GM23338 (cell line): ENCODE measurements at regions not wholly inside any gene's neighbourhood (a gene's known extent, or its start where the extent isn't known, plus 50 kb on each side); places are given as distances from the start of the nearest gene placed in this dataset.

Source experiments
- CREB1 ChIP-seq: fragments of 250-450 bp; sonication (Bioruptor Pico); IDR thresholded peaks from 2 replicates; pipeline ENCODE4 v1.5.0; 2020; ENCODE audit warnings: low read depth, mild to moderate bottlenecking, moderate library complexity
- ETS1 ChIP-seq: IDR thresholded peaks from 2 replicates; pipeline ENCODE4 v1.6.1; 2016; ENCODE audit warnings: antibody characterized with exemption
- EZH2 ChIP-seq: fragments of 200-600 bp; sonication (generic); IDR thresholded peaks from one replicate; pipeline ENCODE4 v1.8.0; 2017; ENCODE audit warnings: antibody characterized with exemption, mild to moderate bottlenecking, low read depth; ENCODE audit not compliant: unreplicated experiment
- EZH2phosphoT487 ChIP-seq: fragments of 200-600 bp; sonication (generic); IDR thresholded peaks from one replicate; pipeline ENCODE4 v1.8.1; 2018; ENCODE audit warnings: antibody characterized with exemption; ENCODE audit not compliant: unreplicated experiment
- JUNB ChIP-seq: IDR thresholded peaks from one replicate; pipeline ENCODE4 v1.6.1; 2016; ENCODE audit warnings: antibody characterized with exemption; ENCODE audit not compliant: unreplicated experiment
- NANOG ChIP-seq: IDR thresholded peaks from 2 replicates; pipeline ENCODE4 v1.6.1; 2016; ENCODE audit warnings: antibody characterized with exemption, borderline replicate concordance
- POLR2AphosphoS5 ChIP-seq: IDR thresholded peaks from 2 replicates; pipeline ENCODE4 v1.6.1; 2016; ENCODE audit warnings: antibody characterized with exemption, low read depth
- REST ChIP-seq: IDR thresholded peaks from one replicate; pipeline ENCODE4 v1.6.1; 2018; ENCODE audit warnings: antibody characterized with exemption; ENCODE audit not compliant: unreplicated experiment
- STAT1 ChIP-seq: IDR thresholded peaks from one replicate; pipeline ENCODE4 v1.6.1; 2016; ENCODE audit warnings: antibody characterized with exemption; ENCODE audit not compliant: unreplicated experiment
- ZNF114 ChIP-seq: fragments of 250-450 bp; sonication (Bioruptor Pico); IDR thresholded peaks from 2 replicates; pipeline ENCODE4 v1.5.0; 2020; ENCODE audit warnings: mild to moderate bottlenecking, moderate library complexity
- ZNF331 ChIP-seq: fragments of 250-450 bp; sonication (Bioruptor Pico); IDR thresholded peaks from 2 replicates; pipeline ENCODE4 v1.5.0; 2020; ENCODE audit warnings: low read depth, mild to moderate bottlenecking, moderate library complexity
- TF ChIP-seq, protein P1 (sequence below), 2 experiments: fragments of 200-600 bp in 1 of 2; sonication (generic) in 1 of 2; conservative IDR thresholded peaks; 2 replicates each; pipeline versions ENCODE4 v1.5.1 to v1.6.1; 2016 to 2017; ENCODE audit warnings: antibody characterized with exemption in 2 of 2, low read depth in 2 of 2, mild to moderate bottlenecking in 2 of 2, moderate library complexity in 1 of 2
- TF ChIP-seq, protein P2 (sequence below): fragments of 250-450 bp; sonication (Bioruptor Pico); IDR thresholded peaks from 2 replicates; pipeline ENCODE4 v1.5.0; 2020; ENCODE audit warnings: mild to moderate bottlenecking, moderate library complexity

GRCh38 chr1:193709607-193710006 is 523.2 kb upstream of the B3GALT2 start:
- TF ChIP-seq EZH2 (no peak), POLR2AphosphoS5 (no peak), CREB1 (CRISPR knock-in tag) (no peak), STAT1 (no peak), NANOG (no peak), EZH2phosphoT487 (no peak), ETS1 (no peak), REST (no peak), JUNB (no peak), ZNF114 (no peak), ZNF331 (CRISPR knock-in tag) (no peak)
- TF ChIP-seq, protein P1, sequence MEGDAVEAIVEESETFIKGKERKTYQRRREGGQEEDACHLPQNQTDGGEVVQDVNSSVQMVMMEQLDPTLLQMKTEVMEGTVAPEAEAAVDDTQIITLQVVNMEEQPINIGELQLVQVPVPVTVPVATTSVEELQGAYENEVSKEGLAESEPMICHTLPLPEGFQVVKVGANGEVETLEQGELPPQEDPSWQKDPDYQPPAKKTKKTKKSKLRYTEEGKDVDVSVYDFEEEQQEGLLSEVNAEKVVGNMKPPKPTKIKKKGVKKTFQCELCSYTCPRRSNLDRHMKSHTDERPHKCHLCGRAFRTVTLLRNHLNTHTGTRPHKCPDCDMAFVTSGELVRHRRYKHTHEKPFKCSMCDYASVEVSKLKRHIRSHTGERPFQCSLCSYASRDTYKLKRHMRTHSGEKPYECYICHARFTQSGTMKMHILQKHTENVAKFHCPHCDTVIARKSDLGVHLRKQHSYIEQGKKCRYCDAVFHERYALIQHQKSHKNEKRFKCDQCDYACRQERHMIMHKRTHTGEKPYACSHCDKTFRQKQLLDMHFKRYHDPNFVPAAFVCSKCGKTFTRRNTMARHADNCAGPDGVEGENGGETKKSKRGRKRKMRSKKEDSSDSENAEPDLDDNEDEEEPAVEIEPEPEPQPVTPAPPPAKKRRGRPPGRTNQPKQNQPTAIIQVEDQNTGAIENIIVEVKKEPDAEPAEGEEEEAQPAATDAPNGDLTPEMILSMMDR (conservative IDR thresholded peaks at IDR 0.05; ENCODE audit: low read depth in 2 of 2) = no peak
- TF ChIP-seq, protein P2, sequence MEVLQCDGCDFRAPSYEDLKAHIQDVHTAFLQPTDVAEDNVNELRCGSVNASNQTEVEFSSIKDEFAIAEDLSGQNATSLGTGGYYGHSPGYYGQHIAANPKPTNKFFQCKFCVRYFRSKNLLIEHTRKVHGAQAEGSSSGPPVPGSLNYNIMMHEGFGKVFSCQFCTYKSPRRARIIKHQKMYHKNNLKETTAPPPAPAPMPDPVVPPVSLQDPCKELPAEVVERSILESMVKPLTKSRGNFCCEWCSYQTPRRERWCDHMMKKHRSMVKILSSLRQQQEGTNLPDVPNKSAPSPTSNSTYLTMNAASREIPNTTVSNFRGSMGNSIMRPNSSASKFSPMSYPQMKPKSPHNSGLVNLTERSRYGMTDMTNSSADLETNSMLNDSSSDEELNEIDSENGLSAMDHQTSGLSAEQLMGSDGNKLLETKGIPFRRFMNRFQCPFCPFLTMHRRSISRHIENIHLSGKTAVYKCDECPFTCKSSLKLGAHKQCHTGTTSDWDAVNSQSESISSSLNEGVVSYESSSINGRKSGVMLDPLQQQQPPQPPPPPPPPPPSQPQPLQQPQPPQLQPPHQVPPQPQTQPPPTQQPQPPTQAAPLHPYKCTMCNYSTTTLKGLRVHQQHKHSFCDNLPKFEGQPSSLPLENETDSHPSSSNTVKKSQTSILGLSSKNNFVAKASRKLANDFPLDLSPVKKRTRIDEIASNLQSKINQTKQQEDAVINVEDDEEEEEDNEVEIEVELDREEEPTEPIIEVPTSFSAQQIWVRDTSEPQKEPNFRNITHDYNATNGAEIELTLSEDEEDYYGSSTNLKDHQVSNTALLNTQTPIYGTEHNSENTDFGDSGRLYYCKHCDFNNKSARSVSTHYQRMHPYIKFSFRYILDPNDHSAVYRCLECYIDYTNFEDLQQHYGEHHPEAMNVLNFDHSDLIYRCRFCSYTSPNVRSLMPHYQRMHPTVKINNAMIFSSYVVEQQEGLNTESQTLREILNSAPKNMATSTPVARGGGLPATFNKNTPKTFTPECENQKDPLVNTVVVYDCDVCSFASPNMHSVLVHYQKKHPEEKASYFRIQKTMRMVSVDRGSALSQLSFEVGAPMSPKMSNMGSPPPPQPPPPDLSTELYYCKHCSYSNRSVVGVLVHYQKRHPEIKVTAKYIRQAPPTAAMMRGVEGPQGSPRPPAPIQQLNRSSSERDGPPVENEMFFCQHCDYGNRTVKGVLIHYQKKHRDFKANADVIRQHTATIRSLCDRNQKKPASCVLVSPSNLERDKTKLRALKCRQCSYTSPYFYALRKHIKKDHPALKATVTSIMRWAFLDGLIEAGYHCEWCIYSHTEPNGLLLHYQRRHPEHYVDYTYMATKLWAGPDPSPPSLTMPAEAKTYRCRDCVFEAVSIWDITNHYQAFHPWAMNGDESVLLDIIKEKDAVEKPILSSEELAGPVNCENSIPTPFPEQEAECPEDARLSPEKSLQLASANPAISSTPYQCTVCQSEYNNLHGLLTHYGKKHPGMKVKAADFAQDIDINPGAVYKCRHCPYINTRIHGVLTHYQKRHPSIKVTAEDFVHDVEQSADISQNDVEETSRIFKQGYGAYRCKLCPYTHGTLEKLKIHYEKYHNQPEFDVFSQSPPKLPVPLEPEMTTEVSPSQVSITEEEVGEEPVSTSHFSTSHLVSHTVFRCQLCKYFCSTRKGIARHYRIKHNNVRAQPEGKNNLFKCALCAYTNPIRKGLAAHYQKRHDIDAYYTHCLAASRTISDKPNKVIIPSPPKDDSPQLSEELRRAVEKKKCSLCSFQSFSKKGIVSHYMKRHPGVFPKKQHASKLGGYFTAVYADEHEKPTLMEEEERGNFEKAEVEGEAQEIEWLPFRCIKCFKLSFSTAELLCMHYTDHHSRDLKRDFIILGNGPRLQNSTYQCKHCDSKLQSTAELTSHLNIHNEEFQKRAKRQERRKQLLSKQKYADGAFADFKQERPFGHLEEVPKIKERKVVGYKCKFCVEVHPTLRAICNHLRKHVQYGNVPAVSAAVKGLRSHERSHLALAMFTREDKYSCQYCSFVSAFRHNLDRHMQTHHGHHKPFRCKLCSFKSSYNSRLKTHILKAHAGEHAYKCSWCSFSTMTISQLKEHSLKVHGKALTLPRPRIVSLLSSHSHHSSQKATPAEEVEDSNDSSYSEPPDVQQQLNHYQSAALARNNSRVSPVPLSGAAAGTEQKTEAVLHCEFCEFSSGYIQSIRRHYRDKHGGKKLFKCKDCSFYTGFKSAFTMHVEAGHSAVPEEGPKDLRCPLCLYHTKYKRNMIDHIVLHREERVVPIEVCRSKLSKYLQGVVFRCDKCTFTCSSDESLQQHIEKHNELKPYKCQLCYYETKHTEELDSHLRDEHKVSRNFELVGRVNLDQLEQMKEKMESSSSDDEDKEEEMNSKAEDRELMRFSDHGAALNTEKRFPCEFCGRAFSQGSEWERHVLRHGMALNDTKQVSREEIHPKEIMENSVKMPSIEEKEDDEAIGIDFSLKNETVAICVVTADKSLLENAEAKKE (CRISPR knock-in tag) = no peak
